HCT116 (cell line): ENCODE measurements at regions not wholly inside any gene's neighbourhood (a gene's known extent, or its start where the extent isn't known, plus 50 kb on each side); places are given as distances from the start of the nearest gene placed in this dataset.
"Not testable (repeated sequence)": the region's sequence is repeated elsewhere in the genome, so short reads cannot be mapped to it uniquely, and the experiment has no call there.

ENCODE experiments used
- ATAC-seq: fragments of 200-7000 bp; cut with Tn5 transposase; 2 replicates; pipeline ENCODE4 v1.9.1; 2020; ENCODE audit warnings: mild to moderate bottlenecking, moderate library complexity
- BruUV-seq: library from RNA; stranded (reverse); fragments of 400-500 nt; replicated peaks from 2 replicates; lab custom pipeline; 2021; lab: Mats Ljungman, UMichigan
- CTCF ChIA-PET: fragments of 300-600 bp; sonication (Branson Sonifier 250); formaldehyde crosslinking; loops from one replicate; lab custom pipeline; 2021; ENCODE audit warnings: antibody characterized with exemption; lab: Charles Lee
- POLR2A ChIA-PET: fragments of 300-600, 350-600 bp; sonication (Branson Sonifier 250); formaldehyde crosslinking; loops from one replicate; lab custom pipeline; 2021; ENCODE audit warnings: antibody characterized with exemption; lab: Charles Lee
- RAD21 ChIA-PET, 2 experiments: fragments of 300-600 bp; sonication (Branson Sonifier 250); formaldehyde crosslinking; loops; one replicate each; lab custom pipeline; 2023; ENCODE audit warnings: low total read pairs in 2 of 2; ENCODE audit not compliant: uncharacterized antibody in 2 of 2, unreplicated experiment in 2 of 2, low non-redundant PET in 1 of 2; lab: Charles Lee
- DNase-seq: peaks from one replicate; pipeline ENCODE4 v3.0.0-alpha.2; 2010; ENCODE audit warnings: low read depth, low spot score
- H2AFZ ChIP-seq: fragments of 200-600 bp; shearing (Covaris generic), sonication (generic); 2 replicates; pipeline ENCODE4 v1.6.1; 2017; ENCODE audit warnings: low read depth, mixed run types, mixed read lengths, antibody characterized with exemption, low read length; ENCODE audit not compliant: poor library complexity, severe bottlenecking
- H3K27ac ChIP-seq: 2 replicates; pipeline ENCODE4 v1.5.1; 2012; ENCODE audit warnings: low read depth, low read length
- H3K27me3 ChIP-seq: fragments of 200-600 bp; sonication (generic); 2 replicates; pipeline ENCODE4 v1.6.1; 2016; ENCODE audit warnings: mixed run types, low read length, mixed read lengths; ENCODE audit not compliant: insufficient read depth
- H3K36me3 ChIP-seq, 2 experiments: fragments of 200-500 bp in 1 of 2; fragments of 200-600 bp in 1 of 2; sonication (Bioruptor generic) in 1 of 2; sonication (generic) in 1 of 2; 2 replicates each; pipeline versions ENCODE4 v1.5.1 to v1.6.1; 2014 to 2016; ENCODE audit warnings: low read length in 2 of 2, inconsistent platforms in 1 of 2, mixed read lengths in 1 of 2, mixed run types in 1 of 2; ENCODE audit not compliant: insufficient read depth in 2 of 2, control insufficient read depth in 1 of 2
- H3K4me1 ChIP-seq, 2 experiments: fragments of 200-600 bp in 1 of 2; sonication (generic) in 1 of 2; 2 replicates each; pipeline versions ENCODE4 v1.5.1 to v1.6.1; 2012 to 2017; ENCODE audit warnings: low read length in 2 of 2, inconsistent platforms in 1 of 2, mild to moderate bottlenecking in 1 of 2, mixed read lengths in 1 of 2, mixed run types in 1 of 2, moderate library complexity in 1 of 2; ENCODE audit not compliant: insufficient read depth in 2 of 2, control insufficient read depth in 1 of 2
- H3K4me2 ChIP-seq: fragments of 200-600 bp; sonication (generic); 2 replicates; pipeline ENCODE4 v1.6.1; 2017; ENCODE audit warnings: mixed run types, low read length, mixed read lengths
- H3K4me3 ChIP-seq, 2 experiments: fragments of 200-600 bp in 1 of 2; sonication (generic) in 1 of 2; replicated peaks in 1 of 2; 2 replicates each; pipeline ENCODE4 v1.5.1; 2011 to 2016; ENCODE audit warnings: low read length in 2 of 2, control low read depth in 1 of 2, low read depth in 1 of 2, mild to moderate bottlenecking in 1 of 2, mixed read lengths in 1 of 2, mixed run types in 1 of 2
- H3K79me2 ChIP-seq: fragments of 200-600 bp; sonication (generic); 2 replicates; pipeline ENCODE4 v1.6.1; 2017; ENCODE audit warnings: mild to moderate bottlenecking, mixed run types, low read length, moderate library complexity, mixed read lengths; ENCODE audit not compliant: insufficient read depth
- H3K9ac ChIP-seq: fragments of 200-600 bp; sonication (generic); 2 replicates; pipeline ENCODE4 v1.6.1; 2016; ENCODE audit warnings: low read length, mixed read lengths
- H3K9me2 ChIP-seq: fragments of 200-600 bp; sonication (generic), shearing (Covaris generic); 2 replicates; pipeline ENCODE4 v1.6.1; 2017; ENCODE audit warnings: mixed run types, mild to moderate bottlenecking, moderate library complexity; ENCODE audit not compliant: insufficient read depth
- H3K9me3 ChIP-seq, 2 experiments: fragments of 200-500 bp in 1 of 2; fragments of 200-600 bp in 1 of 2; sonication (Bioruptor generic) in 1 of 2; sonication (generic) in 1 of 2; 2 replicates each; pipeline ENCODE4 v1.6.1; 2014 to 2017; ENCODE audit warnings: low read length in 2 of 2, mixed read lengths in 2 of 2, inconsistent platforms in 1 of 2, low read depth in 1 of 2, mild to moderate bottlenecking in 1 of 2, mixed run types in 1 of 2, moderate library complexity in 1 of 2; ENCODE audit not compliant: control insufficient read depth in 1 of 2, insufficient read depth in 1 of 2
- H4K20me1 ChIP-seq: fragments of 200-600 bp; sonication (generic), shearing (Covaris generic); 2 replicates; pipeline ENCODE4 v1.6.1; 2017; ENCODE audit warnings: mixed run types, mild to moderate bottlenecking, moderate library complexity; ENCODE audit not compliant: insufficient read depth
- RAD21 ChIP-seq: IDR thresholded peaks from 2 replicates; pipeline ENCODE4 v1.6.1; 2012; ENCODE audit warnings: low read depth, mild to moderate bottlenecking
- TCF7L2 ChIP-seq: IDR thresholded peaks from 2 replicates; pipeline ENCODE4 v1.7.0; 2011; ENCODE audit warnings: borderline replicate concordance, inconsistent platforms; ENCODE audit not compliant: insufficient read depth, insufficient read length; ENCODE audit errors: extremely low read depth
- intact Hi-C: fragments of 100-400 bp; cut with micrococcal nuclease; formaldehyde crosslinking; loops from 2 replicates; pipeline ENCODE4 v1.10.0; 2022
- TF ChIP-seq, protein P1 (sequence below), 3 experiments: fragments of 200-600 bp in 1 of 3; sonication (generic) in 1 of 3; IDR thresholded peaks in 2 of 3; conservative IDR thresholded peaks in 1 of 3; 2 replicates each; pipeline ENCODE4 v1.5.1; 2012 to 2017; ENCODE audit warnings: low read depth in 2 of 3, low read length in 2 of 3, antibody characterized with exemption in 1 of 3, borderline replicate concordance in 1 of 3, control low read depth in 1 of 3, mild to moderate bottlenecking in 1 of 3, mixed read lengths in 1 of 3, mixed run types in 1 of 3, moderate library complexity in 1 of 3; ENCODE audit not compliant: insufficient read depth in 1 of 3

DNA sequence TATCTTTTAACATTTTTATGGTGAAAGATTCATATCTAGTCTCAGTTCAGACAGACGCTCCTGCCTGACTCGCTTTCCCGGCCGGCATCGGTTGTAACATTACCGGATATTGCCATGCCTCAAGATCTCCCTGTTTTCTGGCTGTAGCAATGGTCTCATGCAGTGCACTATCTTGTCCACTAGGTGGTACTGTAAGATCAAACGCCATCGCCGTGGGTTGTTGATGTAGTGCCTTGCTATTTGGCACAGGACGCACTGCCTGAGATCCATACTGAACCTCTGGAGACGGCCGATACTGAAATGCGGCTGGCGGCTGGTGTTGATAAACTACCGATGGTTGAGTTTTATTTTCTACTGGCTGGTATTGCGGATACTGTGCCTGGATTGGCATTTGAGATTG is 75.9 kb upstream of the ZNF195 start:
- CTCF ChIA-PET, H3K36me3 ChIP-seq, BruUV-seq, H3K9me2 ChIP-seq, H3K4me1 ChIP-seq, H3K9me3 ChIP-seq, H3K27ac ChIP-seq, RAD21 ChIA-PET, H3K27me3 ChIP-seq, H4K20me1 ChIP-seq, POLR2A ChIA-PET, H3K4me3 ChIP-seq, H3K79me2 ChIP-seq, H3K9ac ChIP-seq: not testable (repeated sequence)
- intact Hi-C loops, result loop anchor here (10.0 kb wide), 1 partner anchor 150 kb away; no protein-coding TSS in a partner anchor
- Histone ChIP-seq H3K4me2 (peak overlapping the region; percentile 56), H2AFZ (peak overlapping the region; percentile 68)
- peak; percentile 61 for DNase-seq
- peak; percentile 57 for ATAC-seq
- TF ChIP-seq RAD21 (peak; percentile 72), TCF7L2 (peak; percentile 73)
- TF ChIP-seq, protein P1, sequence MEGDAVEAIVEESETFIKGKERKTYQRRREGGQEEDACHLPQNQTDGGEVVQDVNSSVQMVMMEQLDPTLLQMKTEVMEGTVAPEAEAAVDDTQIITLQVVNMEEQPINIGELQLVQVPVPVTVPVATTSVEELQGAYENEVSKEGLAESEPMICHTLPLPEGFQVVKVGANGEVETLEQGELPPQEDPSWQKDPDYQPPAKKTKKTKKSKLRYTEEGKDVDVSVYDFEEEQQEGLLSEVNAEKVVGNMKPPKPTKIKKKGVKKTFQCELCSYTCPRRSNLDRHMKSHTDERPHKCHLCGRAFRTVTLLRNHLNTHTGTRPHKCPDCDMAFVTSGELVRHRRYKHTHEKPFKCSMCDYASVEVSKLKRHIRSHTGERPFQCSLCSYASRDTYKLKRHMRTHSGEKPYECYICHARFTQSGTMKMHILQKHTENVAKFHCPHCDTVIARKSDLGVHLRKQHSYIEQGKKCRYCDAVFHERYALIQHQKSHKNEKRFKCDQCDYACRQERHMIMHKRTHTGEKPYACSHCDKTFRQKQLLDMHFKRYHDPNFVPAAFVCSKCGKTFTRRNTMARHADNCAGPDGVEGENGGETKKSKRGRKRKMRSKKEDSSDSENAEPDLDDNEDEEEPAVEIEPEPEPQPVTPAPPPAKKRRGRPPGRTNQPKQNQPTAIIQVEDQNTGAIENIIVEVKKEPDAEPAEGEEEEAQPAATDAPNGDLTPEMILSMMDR (IDR thresholded peaks at IDR 0.05 in 2 of 3, conservative IDR thresholded peaks at IDR 0.05 in 1 of 3; ENCODE audit: borderline replicate concordance in 1 of 3, insufficient read depth in 1 of 3, low read depth in 2 of 3, low read length in 2 of 3), result peak; percentile 56 to 70 (median 62)

DNA sequence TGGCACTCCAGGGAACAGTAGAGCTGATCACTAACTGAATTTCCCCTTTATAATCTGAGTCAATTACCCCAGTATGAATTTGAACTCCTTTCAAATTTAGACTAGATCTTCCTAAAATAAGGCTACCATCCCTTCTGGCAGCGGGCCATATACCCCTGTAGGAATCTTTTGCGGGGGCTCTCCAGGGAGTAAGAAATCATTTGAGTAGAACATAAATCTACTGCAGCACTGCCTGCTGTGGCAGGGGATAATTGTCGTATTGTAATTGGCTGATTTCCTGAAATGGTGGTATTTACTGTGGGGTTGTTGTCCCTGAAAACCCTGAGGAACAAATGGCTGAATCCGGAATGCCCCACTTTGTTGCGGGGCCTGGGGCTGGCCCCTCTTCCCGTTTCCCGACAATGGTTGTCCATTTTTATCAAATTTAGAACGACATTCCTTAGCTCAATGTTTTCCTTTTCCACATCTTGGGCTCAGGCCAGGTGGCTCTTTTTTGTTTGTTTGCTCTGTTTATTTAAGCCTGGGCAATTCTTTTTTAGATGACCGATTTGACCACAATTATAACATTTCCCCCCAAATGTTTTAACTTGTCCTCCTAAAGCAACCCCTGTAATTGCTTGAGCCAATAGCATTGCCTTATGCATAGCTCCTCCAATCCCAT is 74.8 kb upstream of the ZNF195 start:
- H2AFZ ChIP-seq, H3K4me2 ChIP-seq, H3K9ac ChIP-seq, DNase-seq, H3K9me2 ChIP-seq, ATAC-seq, H4K20me1 ChIP-seq, H3K36me3 ChIP-seq, H3K9me3 ChIP-seq, H3K4me3 ChIP-seq, H3K4me1 ChIP-seq, RAD21 ChIA-PET, CTCF ChIA-PET, POLR2A ChIA-PET, H3K79me2 ChIP-seq, H3K27ac ChIP-seq, BruUV-seq, H3K27me3 ChIP-seq: not testable (repeated sequence)
- intact Hi-C loops, result loop anchor here (10.0 kb wide), 1 partner anchor 151 kb away; no protein-coding TSS in a partner anchor

DNA sequence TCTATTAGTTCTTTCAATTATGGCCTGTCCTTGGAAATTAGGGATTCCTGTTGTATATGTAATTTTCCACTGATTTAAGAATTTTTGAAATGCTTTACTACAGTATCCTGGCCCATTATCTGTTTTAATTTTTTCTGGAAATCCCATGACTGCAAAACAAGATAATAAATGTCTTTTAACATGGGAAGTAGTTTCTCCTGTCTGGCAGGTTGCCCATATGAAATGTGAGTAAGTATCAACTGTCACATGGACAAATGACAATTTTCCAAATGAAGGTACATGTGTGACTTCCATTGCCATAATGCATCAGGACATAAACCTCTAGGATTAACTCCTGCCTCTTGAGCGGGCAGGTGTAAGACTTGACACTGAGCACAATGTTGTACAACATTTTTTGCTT is 71.9 kb upstream of the ZNF195 start:
- H3K9me2 ChIP-seq, CTCF ChIA-PET, H3K4me3 ChIP-seq, POLR2A ChIA-PET, DNase-seq, H3K27ac ChIP-seq, H3K27me3 ChIP-seq, H3K4me2 ChIP-seq, H3K4me1 ChIP-seq, H2AFZ ChIP-seq, H3K9me3 ChIP-seq, H3K9ac ChIP-seq, BruUV-seq, H3K36me3 ChIP-seq, ATAC-seq, RAD21 ChIA-PET, H3K79me2 ChIP-seq, H4K20me1 ChIP-seq: not testable (repeated sequence)
- intact Hi-C loops, result loop anchor here (10.0 kb wide), 1 partner anchor 154 kb away; no protein-coding TSS in a partner anchor

DNA sequence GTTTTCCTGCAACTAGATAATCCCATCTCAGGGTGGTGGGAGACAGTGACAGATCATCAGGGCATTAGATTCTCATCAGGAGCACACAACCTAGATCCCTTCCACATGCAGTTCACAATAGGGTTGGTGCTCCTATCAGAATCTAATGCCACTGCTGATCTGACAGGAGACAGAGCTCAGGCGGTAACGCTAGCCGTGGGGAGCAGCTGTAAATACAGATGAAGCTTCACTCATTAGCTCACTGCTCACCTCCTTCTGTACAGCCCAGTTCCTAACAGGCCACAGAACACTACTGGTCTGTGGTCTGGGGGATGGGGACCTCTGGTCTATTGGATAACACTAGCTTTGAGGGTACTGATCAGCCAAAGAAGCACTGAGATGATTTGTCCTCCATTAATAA is 66.6 kb upstream of the ZNF195 start:
- H3K27ac ChIP-seq, H3K36me3 ChIP-seq, BruUV-seq, H3K27me3 ChIP-seq, H3K9me3 ChIP-seq, H4K20me1 ChIP-seq, H3K9ac ChIP-seq, POLR2A ChIA-PET, H3K4me2 ChIP-seq, H3K9me2 ChIP-seq, intact Hi-C loops, H3K4me3 ChIP-seq, RAD21 ChIA-PET, H3K4me1 ChIP-seq, H3K79me2 ChIP-seq, CTCF ChIA-PET, H2AFZ ChIP-seq, DNase-seq, ATAC-seq: not testable (repeated sequence)
